ENCODE measurements at regions not wholly inside any gene's neighbourhood (a gene's known extent, or its start where the extent isn't known, plus 50 kb on each side); places are given as distances from the start of the nearest gene placed in this dataset.
"Not testable (repeated sequence)": the region's sequence is repeated elsewhere in the genome, so short reads cannot be mapped to it uniquely, and the experiment has no call there.

DNA sequence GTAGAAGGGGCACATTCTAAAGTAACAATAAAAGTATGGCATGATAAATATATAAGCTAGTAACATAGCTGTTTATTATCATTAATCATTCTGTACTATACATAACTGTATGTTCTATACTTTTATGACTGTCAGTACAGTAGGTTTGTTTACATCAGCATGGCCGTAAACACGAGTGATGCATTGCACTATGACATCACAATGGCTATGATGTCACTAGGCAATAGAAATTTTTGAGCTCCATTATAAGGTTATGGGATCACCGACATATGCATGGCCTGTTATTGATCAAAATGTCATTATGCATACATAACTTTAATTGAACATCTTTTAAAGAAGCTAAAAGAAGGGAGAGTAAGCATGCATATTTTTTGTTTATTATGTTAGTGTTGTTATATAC, 200.1 kb upstream of the SHH start:
- H3K4me1 ChIP-seq (ENCODE audit: control insufficient read depth, low read length), result no peaks in the 10 kb centered on the region
- no peaks in the 10 kb centered on the region for H3K79me2 ChIP-seq (ENCODE audit: control insufficient read depth, low read length)
- H3K9me3 ChIP-seq (ENCODE audit: control insufficient read depth, insufficient read depth, low read length), result peaks cover 7% of the 10 kb centered on the region; the same call in 1 of the 2 replicates
- no peaks in the 10 kb centered on the region for H3K9me2 ChIP-seq (replicated peaks; ENCODE audit: control insufficient read depth, low read length)
- TF ChIP-seq, protein P1, sequence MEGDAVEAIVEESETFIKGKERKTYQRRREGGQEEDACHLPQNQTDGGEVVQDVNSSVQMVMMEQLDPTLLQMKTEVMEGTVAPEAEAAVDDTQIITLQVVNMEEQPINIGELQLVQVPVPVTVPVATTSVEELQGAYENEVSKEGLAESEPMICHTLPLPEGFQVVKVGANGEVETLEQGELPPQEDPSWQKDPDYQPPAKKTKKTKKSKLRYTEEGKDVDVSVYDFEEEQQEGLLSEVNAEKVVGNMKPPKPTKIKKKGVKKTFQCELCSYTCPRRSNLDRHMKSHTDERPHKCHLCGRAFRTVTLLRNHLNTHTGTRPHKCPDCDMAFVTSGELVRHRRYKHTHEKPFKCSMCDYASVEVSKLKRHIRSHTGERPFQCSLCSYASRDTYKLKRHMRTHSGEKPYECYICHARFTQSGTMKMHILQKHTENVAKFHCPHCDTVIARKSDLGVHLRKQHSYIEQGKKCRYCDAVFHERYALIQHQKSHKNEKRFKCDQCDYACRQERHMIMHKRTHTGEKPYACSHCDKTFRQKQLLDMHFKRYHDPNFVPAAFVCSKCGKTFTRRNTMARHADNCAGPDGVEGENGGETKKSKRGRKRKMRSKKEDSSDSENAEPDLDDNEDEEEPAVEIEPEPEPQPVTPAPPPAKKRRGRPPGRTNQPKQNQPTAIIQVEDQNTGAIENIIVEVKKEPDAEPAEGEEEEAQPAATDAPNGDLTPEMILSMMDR (IDR thresholded peaks at IDR 0.05; ENCODE audit: low read depth, low read length, poor library complexity, severe bottlenecking), result no peak
- no peak for TF ChIP-seq EZH2phosphoT487 (IDR thresholded peaks at IDR 0.05; ENCODE audit: borderline replicate concordance, low read length)
- no peaks in the 10 kb centered on the region for H4K20me1 ChIP-seq (ENCODE audit: control insufficient read depth, insufficient read depth, low read depth, low read length)
- no peak overlapping the region for H3K27ac ChIP-seq (ENCODE audit: low read depth, low read length)
- H3K4me3 ChIP-seq (ENCODE audit: low read length), result no peak overlapping the region
- no peak overlapping the region for H3K4me2 ChIP-seq (ENCODE audit: low read length)
- H3K27me3 ChIP-seq (ENCODE audit: control insufficient read depth, low read length), result no peaks in the 10 kb centered on the region
- no peaks in the 10 kb centered on the region for H3K36me3 ChIP-seq (ENCODE audit: control insufficient read depth, low read length)
- H3F3A ChIP-seq (ENCODE audit: control insufficient read depth, insufficient read depth), result no peaks in the 10 kb centered on the region

DNA sequence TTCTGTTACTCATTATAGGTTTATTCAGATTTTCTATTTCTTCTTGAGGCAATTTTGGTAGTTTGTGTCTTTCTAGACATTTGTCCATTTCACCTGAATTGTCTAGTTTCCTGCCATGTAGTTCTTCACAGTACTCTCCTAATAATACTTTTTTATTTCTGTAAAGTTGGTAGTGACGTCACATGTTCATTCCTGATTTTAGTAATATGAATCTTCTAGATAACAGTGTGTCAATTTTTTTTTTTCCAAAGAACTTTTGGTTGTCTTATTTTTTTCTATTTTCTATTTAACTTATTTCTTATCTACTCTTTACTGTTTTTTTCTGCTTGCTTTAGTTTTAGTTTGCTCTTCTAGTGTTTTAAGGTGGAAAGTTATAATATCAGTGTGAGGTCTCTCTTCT, 197.3 kb upstream of the SHH start:
- no peak for TF ChIP-seq EZH2phosphoT487 (IDR thresholded peaks at IDR 0.05; ENCODE audit: borderline replicate concordance, low read length)
- TF ChIP-seq, protein P1 (IDR thresholded peaks at IDR 0.05; ENCODE audit: low read depth, low read length, poor library complexity, severe bottlenecking), result no peak
- peaks cover 7% of the 10 kb centered on the region; the same call in 1 of the 2 replicates for H3K9me3 ChIP-seq (ENCODE audit: control insufficient read depth, insufficient read depth, low read length)
- no peaks in the 10 kb centered on the region for H3K27me3 ChIP-seq (ENCODE audit: control insufficient read depth, low read length)
- H3K4me1 ChIP-seq (ENCODE audit: control insufficient read depth, low read length), result no peaks in the 10 kb centered on the region
- no peak overlapping the region for H3K4me2 ChIP-seq (ENCODE audit: low read length)
- H3K79me2 ChIP-seq (ENCODE audit: control insufficient read depth, low read length), result no peaks in the 10 kb centered on the region
- H3K9me2 ChIP-seq (replicated peaks; ENCODE audit: control insufficient read depth, low read length), result no peaks in the 10 kb centered on the region
- no peaks in the 10 kb centered on the region for H3F3A ChIP-seq (ENCODE audit: control insufficient read depth, insufficient read depth)
- no peak overlapping the region for H3K27ac ChIP-seq (ENCODE audit: low read depth, low read length)
- no peaks in the 10 kb centered on the region for H4K20me1 ChIP-seq (ENCODE audit: control insufficient read depth, insufficient read depth, low read depth, low read length)
- H3K4me3 ChIP-seq (ENCODE audit: low read length), result no peak overlapping the region
- H3K36me3 ChIP-seq (ENCODE audit: control insufficient read depth, low read length), result no peaks in the 10 kb centered on the region

DNA sequence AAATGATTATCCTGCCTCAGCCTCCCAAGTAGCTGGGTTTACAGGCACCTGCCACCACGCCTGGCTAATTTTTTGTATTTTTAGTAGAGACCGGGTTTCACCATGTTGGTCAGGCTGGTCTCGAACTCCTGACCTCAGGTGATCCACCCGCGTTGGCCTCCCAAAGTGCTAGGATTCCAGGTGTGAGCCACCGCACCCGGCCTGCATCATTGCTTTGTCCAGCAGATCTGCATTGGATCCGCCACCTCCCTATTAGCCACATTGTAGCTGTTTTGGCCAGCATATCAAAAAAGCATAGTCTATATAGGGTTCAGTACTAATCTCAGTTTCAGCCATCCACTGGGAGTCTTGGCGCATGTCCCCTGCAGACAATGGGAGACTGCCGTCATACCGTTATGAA, 194.6 kb upstream of the SHH start:
- not testable (repeated sequence) for H3K36me3 ChIP-seq (ENCODE audit: control insufficient read depth, low read length); H3F3A ChIP-seq (ENCODE audit: control insufficient read depth, insufficient read depth); H3K4me1 ChIP-seq (ENCODE audit: control insufficient read depth, low read length); H3K27ac ChIP-seq (ENCODE audit: low read depth, low read length); H3K9me2 ChIP-seq (replicated peaks; ENCODE audit: control insufficient read depth, low read length); H3K4me3 ChIP-seq (ENCODE audit: low read length); H3K4me2 ChIP-seq (ENCODE audit: low read length); H4K20me1 ChIP-seq (ENCODE audit: control insufficient read depth, insufficient read depth, low read depth, low read length); H3K79me2 ChIP-seq (ENCODE audit: control insufficient read depth, low read length); H3K9me3 ChIP-seq (ENCODE audit: control insufficient read depth, insufficient read depth, low read length); H3K27me3 ChIP-seq (ENCODE audit: control insufficient read depth, low read length)

DNA sequence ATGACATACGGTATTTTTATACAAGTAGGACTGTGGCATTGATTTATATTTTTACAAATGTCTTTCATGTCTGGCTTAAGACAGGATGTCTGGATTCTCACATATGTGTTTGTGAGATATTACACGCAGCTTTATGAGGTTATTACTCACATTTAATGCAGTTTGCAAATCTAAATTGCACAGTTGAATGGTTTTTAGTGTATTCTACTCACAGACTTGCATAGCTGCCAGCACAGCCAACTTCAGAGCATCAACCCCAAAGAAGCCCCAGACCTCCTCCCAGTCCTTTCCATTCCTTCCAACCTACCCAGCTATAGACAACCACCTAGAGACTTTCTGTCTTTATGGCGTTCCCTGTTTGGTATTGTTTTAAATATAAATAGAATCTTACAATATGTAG, 193.8 kb upstream of the SHH start:
- Histone ChIP-seq H3K79me2 (ENCODE audit: control insufficient read depth, low read length) (no peaks in the 10 kb centered on the region), H3K27me3 (ENCODE audit: control insufficient read depth, low read length) (no peaks in the 10 kb centered on the region), H3K36me3 (ENCODE audit: control insufficient read depth, low read length) (no peaks in the 10 kb centered on the region), H3F3A (ENCODE audit: control insufficient read depth, insufficient read depth) (no peaks in the 10 kb centered on the region), H3K9me3 (ENCODE audit: control insufficient read depth, insufficient read depth, low read length) (no peaks in the 10 kb centered on the region), H4K20me1 (ENCODE audit: control insufficient read depth, insufficient read depth, low read depth, low read length) (no peaks in the 10 kb centered on the region), H3K4me1 (ENCODE audit: control insufficient read depth, low read length) (no peaks in the 10 kb centered on the region), H3K27ac (ENCODE audit: low read depth, low read length) (no peak overlapping the region), H3K9me2 (replicated peaks; ENCODE audit: control insufficient read depth, low read length) (no peaks in the 10 kb centered on the region), H3K4me3 (ENCODE audit: low read length) (no peak overlapping the region), H3K4me2 (ENCODE audit: low read length) (no peak overlapping the region)
- TF ChIP-seq EZH2phosphoT487 (IDR thresholded peaks at IDR 0.05; ENCODE audit: borderline replicate concordance, low read length), result no peak
- TF ChIP-seq, protein P1 (IDR thresholded peaks at IDR 0.05; ENCODE audit: low read depth, low read length, poor library complexity, severe bottlenecking), result no peak

All from DOHH2 (cell line).